Mucosa of descending colon (tissue), 3 donors: ENCODE measurements at regions not wholly inside any gene's neighbourhood (a gene's known extent, or its start where the extent isn't known, plus 50 kb on each side); places are given as distances from the start of the nearest gene placed in this dataset.
A peak's percentile ranks its signal among the peaks of the same experiment; 100 is the strongest.

Source experiments
- ATAC-seq: fragments of 200-7000 bp; cut with Tn5 transposase; one replicate; pipeline ENCODE4 v1.9.1; 2020; ENCODE audit warnings: mild to moderate bottlenecking, moderate library complexity
- DNase-seq, 3 donors: peaks; one replicate each; pipeline ENCODE4 v3.0.0-alpha.2; 2020
- H3K36me3 ChIP-seq: fragments of 200-600 bp; one replicate; pipeline ENCODE4 v1.8.0; 2021; ENCODE audit warnings: low read depth, mild to moderate bottlenecking
- H3K4me1 ChIP-seq: fragments of 200-600 bp; one replicate; pipeline ENCODE4 v1.8.0; 2021; ENCODE audit warnings: low read depth, mild to moderate bottlenecking
- H3K4me3 ChIP-seq: fragments of 200-600 bp; one replicate; pipeline ENCODE4 v1.8.0; 2021; ENCODE audit warnings: mild to moderate bottlenecking
- H3K9me3 ChIP-seq: fragments of 200-600 bp; one replicate; pipeline ENCODE4 v1.8.0; 2021; ENCODE audit warnings: mild to moderate bottlenecking
- CTCF ChIP-seq: fragments of 200-600 bp; IDR thresholded peaks from one replicate; pipeline ENCODE4 v1.8.0; 2022; ENCODE audit warnings: antibody characterized with exemption, mild to moderate bottlenecking
- intact Hi-C, 2 donors: fragments of 100-400 bp; cut with DNase I in 1 of 2; cut with micrococcal nuclease in 1 of 2; formaldehyde crosslinking; loops; one replicate each; pipeline versions ENCODE4 v1.11.0 to v1.11.1; 2022; cut with DNase I, micrococcal nuclease
- donor health status: DM: no; HTN: no; CAD: no; lungs with moderate emphysema.
- donor health status: DM: no; HTN: no; CAD: no.
- donor health status: DM: no; HTN: yes; CAD: no.

- no peaks in the 10 kb centered on the region for H3K9me3 ChIP-seq
- no peak for DNase-seq
- no peaks in the 10 kb centered on the region for H3K36me3 ChIP-seq
- intact Hi-C loops, result loop anchor here in 1 of 2 donors (10.0 kb wide), 1 partner anchor 333 kb away; the partner anchor contains the start of gene INHBB
- H3K4me1 ChIP-seq, result no peaks in the 10 kb centered on the region
- no peak overlapping the region for H3K4me3 ChIP-seq
- ATAC-seq, result no peak
- TF ChIP-seq CTCF, result no peak
Measured at GRCh38 chr2:120678251-120678650, 57.4 kb upstream of the GLI2 start.

- DNase-seq (no peak), ATAC-seq (no peak)
- Histone ChIP-seq H3K4me1 (no peaks in the 10 kb centered on the region), H3K36me3 (no peaks in the 10 kb centered on the region), H3K9me3 (no peaks in the 10 kb centered on the region), H3K4me3 (no peak overlapping the region)
- TF ChIP-seq CTCF, result no peak
- intact Hi-C loops, result loop anchor here in 1 of 2 donors (10.0 kb wide), 1 partner anchor 334 kb away; the partner anchor contains the start of gene INHBB
Measured at GRCh38 chr2:120678926-120679325, 56.7 kb upstream of the GLI2 start.

- TF ChIP-seq CTCF, result no peak
- Histone ChIP-seq H3K9me3 (no peaks in the 10 kb centered on the region), H3K36me3 (no peaks in the 10 kb centered on the region), H3K4me1 (no peaks in the 10 kb centered on the region), H3K4me3 (no peak overlapping the region)
- no peak for ATAC-seq
- no peak for DNase-seq
- intact Hi-C loops, result loop anchor here in 1 of 2 donors (10.0 kb wide), 1 partner anchor 335 kb away; the partner anchor contains the start of gene INHBB
Measured at GRCh38 chr2:120679526-120679925, 56.1 kb upstream of the GLI2 start.

- no peaks in the 10 kb centered on the region for H3K4me1 ChIP-seq
- DNase-seq (peak in 2 of 3 donors; percentile 68 to 84), ATAC-seq (peak; percentile 88)
- no peaks in the 10 kb centered on the region for H3K36me3 ChIP-seq
- TF ChIP-seq CTCF, result no peak
- no peak overlapping the region for H3K4me3 ChIP-seq
- intact Hi-C loops, result loop anchor here in 1 of 2 donors (2.0 kb wide), 1 partner anchor 337 kb away; no protein-coding TSS in a partner anchor
- H3K9me3 ChIP-seq, result no peaks in the 10 kb centered on the region
Measured at GRCh38 chr2:120680136-120680761, 55.4 kb upstream of the GLI2 start.

GRCh38 chr2:120681181-120681580 lies 54.5 kb upstream of the GLI2 start:
- TF ChIP-seq CTCF, result no peak
- Histone ChIP-seq H3K36me3 (no peaks in the 10 kb centered on the region), H3K4me3 (no peak overlapping the region), H3K4me1 (no peaks in the 10 kb centered on the region), H3K9me3 (no peaks in the 10 kb centered on the region)
- no peak for ATAC-seq
- intact Hi-C loops, result loop anchor here in 1 of 2 donors (2.0 kb wide), 1 partner anchor 338 kb away; no protein-coding TSS in a partner anchor
- no peak for DNase-seq
